ENCODE measurements at regions not wholly inside any gene's neighbourhood (a gene's known extent, or its start where the extent isn't known, plus 50 kb on each side); places are given as distances from the start of the nearest gene placed in this dataset.

GRCh38 chr5:91742550-91742949, 359.4 kb upstream of the ARRDC3 start:
- no peak for DNase-seq

GRCh38 chr5:91741764-91742505, 358.8 kb upstream of the ARRDC3 start:
- DNase-seq, result no peak

- no peak for DNase-seq
Measured at GRCh38 chr5:91730026-91730425, 346.9 kb upstream of the ARRDC3 start.

GRCh38 chr5:91727463-91727862, 344.3 kb upstream of the ARRDC3 start:
- DNase-seq, result no peak

GRCh38 chr5:91722736-91723467, 339.8 kb upstream of the ARRDC3 start:
- DNase-seq, result no peak

- no peak for DNase-seq
Measured at GRCh38 chr5:91712718-91713117, 329.6 kb upstream of the ARRDC3 start.

GRCh38 chr5:91707521-91707841, 324.4 kb upstream of the ARRDC3 start:
- no peak for DNase-seq

GRCh38 chr5:91706785-91707520, 323.8 kb upstream of the ARRDC3 start:
- DNase-seq, result no peak

GRCh38 chr5:91703128-91703527, 320.0 kb upstream of the ARRDC3 start:
- no peak for DNase-seq

- no peak for DNase-seq
Measured at GRCh38 chr5:91699429-91699828, 316.3 kb upstream of the ARRDC3 start.

- DNase-seq, result no peak
Measured at GRCh38 chr5:91691592-91691991, 308.5 kb upstream of the ARRDC3 start.

GRCh38 chr5:91690921-91691320, 307.8 kb upstream of the ARRDC3 start:
- DNase-seq, result no peak

GRCh38 chr5:91687430-91687829, 304.3 kb upstream of the ARRDC3 start:
- no peak for DNase-seq

GRCh38 chr5:91684625-91685024, 301.5 kb upstream of the ARRDC3 start:
- DNase-seq, result no peak

- no peak for DNase-seq
Measured at GRCh38 chr5:91670563-91670962, 287.4 kb upstream of the ARRDC3 start.

GRCh38 chr5:91670122-91670521, 287.0 kb upstream of the ARRDC3 start:
- DNase-seq, result no peak

GRCh38 chr5:91668261-91668660, 285.1 kb upstream of the ARRDC3 start:
- DNase-seq, result no peak

GRCh38 chr5:91652678-91653077, 269.6 kb upstream of the ARRDC3 start:
- no peak for DNase-seq

- DNase-seq, result no peak
Measured at GRCh38 chr5:91651704-91652103, 268.6 kb upstream of the ARRDC3 start.

GRCh38 chr5:91645347-91645746, 262.2 kb upstream of the ARRDC3 start:
- no peak for DNase-seq

GRCh38 chr5:91643797-91644196, 260.7 kb upstream of the ARRDC3 start:
- no peak for DNase-seq

- DNase-seq, result no peak
Measured at GRCh38 chr5:91642581-91642980, 259.5 kb upstream of the ARRDC3 start.

GRCh38 chr5:91641730-91642350, 258.7 kb upstream of the ARRDC3 start:
- no peak for DNase-seq

- DNase-seq, result no peak
Measured at GRCh38 chr5:91639744-91640143, 256.6 kb upstream of the ARRDC3 start.

Measured in stimulated activated CD4-positive, alpha-beta T cell treated with anti-CD3 and anti-CD28 coated beads, Interleukin-4, amount 100 ng/mL, for 24 hours (primary cell).